B cell (primary cell): ENCODE measurements at regions not wholly inside any gene's neighbourhood (a gene's known extent, or its start where the extent isn't known, plus 50 kb on each side); places are given as distances from the start of the nearest gene placed in this dataset.

Experiments used
- EZH2 ChIP-seq: IDR thresholded peaks from 2 replicates; pipeline ENCODE4 v1.6.1; 2012; ENCODE audit warnings: borderline replicate concordance, low read depth, mild to moderate bottlenecking, moderate library complexity, low read length; ENCODE audit not compliant: insufficient read depth, poor library complexity, severe bottlenecking
- TF ChIP-seq, protein P1 (sequence below): fragments of 200-600 bp; IDR thresholded peaks from one replicate; pipeline ENCODE4 v1.8.0; 2022; ENCODE audit warnings: antibody characterized with exemption, mild to moderate bottlenecking

DNA sequence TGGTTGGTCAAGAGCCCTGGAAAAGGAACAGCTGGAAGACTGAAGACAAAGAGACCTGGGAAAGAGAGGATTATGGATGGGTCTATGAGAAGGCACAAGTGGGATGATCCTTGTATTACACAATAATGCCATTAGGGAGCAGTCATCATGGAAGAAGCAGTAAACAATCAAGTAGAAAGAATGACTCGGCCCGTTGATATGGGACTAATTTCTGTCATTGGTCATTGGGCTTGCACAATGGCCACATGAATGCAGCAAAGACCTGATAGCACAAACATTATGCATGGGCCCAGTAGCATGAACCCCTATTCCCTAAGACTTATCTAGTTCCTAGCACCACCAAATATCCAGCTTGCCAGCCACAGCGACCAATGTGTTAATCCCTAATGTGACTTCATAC lies 390.3 kb upstream of the ZNF507 start:
- no peak for TF ChIP-seq EZH2
- TF ChIP-seq, protein P1, sequence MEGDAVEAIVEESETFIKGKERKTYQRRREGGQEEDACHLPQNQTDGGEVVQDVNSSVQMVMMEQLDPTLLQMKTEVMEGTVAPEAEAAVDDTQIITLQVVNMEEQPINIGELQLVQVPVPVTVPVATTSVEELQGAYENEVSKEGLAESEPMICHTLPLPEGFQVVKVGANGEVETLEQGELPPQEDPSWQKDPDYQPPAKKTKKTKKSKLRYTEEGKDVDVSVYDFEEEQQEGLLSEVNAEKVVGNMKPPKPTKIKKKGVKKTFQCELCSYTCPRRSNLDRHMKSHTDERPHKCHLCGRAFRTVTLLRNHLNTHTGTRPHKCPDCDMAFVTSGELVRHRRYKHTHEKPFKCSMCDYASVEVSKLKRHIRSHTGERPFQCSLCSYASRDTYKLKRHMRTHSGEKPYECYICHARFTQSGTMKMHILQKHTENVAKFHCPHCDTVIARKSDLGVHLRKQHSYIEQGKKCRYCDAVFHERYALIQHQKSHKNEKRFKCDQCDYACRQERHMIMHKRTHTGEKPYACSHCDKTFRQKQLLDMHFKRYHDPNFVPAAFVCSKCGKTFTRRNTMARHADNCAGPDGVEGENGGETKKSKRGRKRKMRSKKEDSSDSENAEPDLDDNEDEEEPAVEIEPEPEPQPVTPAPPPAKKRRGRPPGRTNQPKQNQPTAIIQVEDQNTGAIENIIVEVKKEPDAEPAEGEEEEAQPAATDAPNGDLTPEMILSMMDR: no peak
